Breast epithelium (tissue), 3 donors: ENCODE measurements at regions not wholly inside any gene's neighbourhood (a gene's known extent, or its start where the extent isn't known, plus 50 kb on each side); places are given as distances from the start of the nearest gene placed in this dataset.

Experiments
- CTCF ChIP-seq, 3 donors: fragments of 450-650 bp; IDR thresholded peaks; one replicate each; pipeline ENCODE4 v1.5.1; 2016 to 2017; ENCODE audit warnings: antibody characterized with exemption in 3 of 3, mild to moderate bottlenecking in 3 of 3, moderate library complexity in 3 of 3
- POLR2A ChIP-seq: fragments of 450-650 bp; IDR thresholded peaks from one replicate; pipeline ENCODE4 v1.6.1; 2016; ENCODE audit warnings: antibody characterized with exemption, mild to moderate bottlenecking, moderate library complexity
- POLR2AphosphoS5 ChIP-seq, 3 donors: sonication (generic); formaldehyde crosslinking; IDR thresholded peaks; one replicate each; pipeline ENCODE4 v1.6.1; 2017; ENCODE audit warnings: antibody characterized with exemption in 3 of 3

GRCh38 chr2:201969241-201969937 lies 64.3 kb upstream of the FZD7 start:
- TF ChIP-seq CTCF (IDR thresholded peaks at IDR 0.05) (no peak), POLR2AphosphoS5 (IDR thresholded peaks at IDR 0.05) (no peak), POLR2A (no peak)
